KG1 (cell line): ENCODE measurements at regions not wholly inside any gene's neighbourhood (a gene's known extent, or its start where the extent isn't known, plus 50 kb on each side); places are given as distances from the start of the nearest gene placed in this dataset.
"Not testable (repeated sequence)": the region's sequence is repeated elsewhere in the genome, so short reads cannot be mapped to it uniquely, and the experiment has no call there.

Experiments used
- DNase-seq: peaks from one replicate; lab custom pipeline; 2025; lab: John Stamatoyannopoulos, UW

DNA sequence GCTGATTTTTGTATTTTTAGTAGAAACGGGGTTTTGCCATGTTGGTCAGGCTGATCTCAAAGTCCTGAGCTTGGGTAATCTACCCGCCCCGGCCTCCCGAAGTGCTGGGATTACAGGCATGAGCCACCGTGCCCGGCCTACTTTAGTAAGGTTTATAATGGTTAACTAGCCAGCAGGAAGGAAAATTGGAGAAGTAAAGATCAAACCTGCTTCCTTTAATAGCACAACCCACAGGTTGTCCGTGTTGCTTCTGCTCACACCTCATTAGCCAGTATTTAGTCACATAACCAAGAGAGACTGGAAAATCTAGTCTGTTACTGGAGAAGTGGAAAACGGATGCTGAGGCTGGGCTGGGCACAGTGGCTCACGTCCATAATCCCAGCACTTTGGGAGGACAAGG, 51.9 kb upstream of the TBL1XR1 start:
- DNase-seq = no peak

DNA sequence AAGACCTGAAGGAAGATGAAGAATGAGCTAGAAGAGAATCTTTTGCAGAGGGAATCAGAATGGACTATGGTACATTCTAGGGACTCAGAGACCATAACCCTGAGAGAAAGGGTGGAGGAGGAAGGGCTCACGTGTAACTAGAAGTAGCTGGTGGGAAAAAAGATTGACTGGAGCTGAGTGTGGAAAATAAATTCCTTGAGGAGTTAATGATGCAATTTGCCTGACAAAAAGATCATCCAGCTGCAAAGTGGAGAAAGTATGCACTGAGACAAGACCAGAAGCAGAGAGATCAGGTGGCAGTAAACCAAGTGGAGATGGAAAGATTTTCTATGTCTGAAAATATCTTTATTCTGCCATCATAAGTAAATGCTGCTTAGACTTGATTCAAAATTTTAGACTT, 52.9 kb upstream of the TBL1XR1 start:
- no peak for DNase-seq

DNA sequence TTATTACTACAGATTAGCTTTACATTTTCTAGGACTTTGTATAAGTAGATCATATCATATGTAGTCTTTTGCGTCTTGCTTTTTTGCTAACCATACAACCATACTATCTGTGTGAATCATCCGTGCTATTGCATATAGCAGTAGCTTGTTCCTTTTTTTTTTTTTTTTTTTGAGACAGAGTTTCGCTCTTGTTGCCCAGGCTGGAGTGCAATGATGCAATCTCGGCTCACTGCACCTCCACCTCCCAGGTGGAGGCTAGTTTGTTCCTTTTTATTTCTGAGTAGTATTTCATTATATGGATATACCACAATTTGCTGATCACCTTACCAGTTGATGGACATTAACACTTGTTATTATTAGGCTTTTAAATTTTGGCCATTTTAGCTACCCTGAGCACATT, 54.5 kb upstream of the TBL1XR1 start:
- DNase-seq = no peak

DNA sequence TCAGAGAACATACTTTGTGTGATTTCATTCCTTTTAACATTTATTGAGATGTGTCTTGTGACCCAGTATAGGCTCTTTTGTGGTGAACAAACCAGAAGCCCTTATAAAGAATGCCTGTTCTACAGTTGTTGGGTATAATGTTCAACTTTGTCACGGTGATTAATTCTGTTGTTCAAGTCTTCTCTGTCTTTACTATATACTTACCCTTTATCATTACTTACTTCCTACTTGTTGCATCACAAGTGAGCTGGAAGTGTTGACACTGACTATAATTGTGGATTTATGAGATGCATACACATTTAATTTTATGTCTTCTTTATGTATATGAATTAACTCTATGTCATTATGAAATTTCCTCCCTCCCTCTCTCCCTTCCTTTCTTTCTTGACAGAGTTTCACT, 59.7 kb upstream of the TBL1XR1 start:
- DNase-seq = no peak

DNA sequence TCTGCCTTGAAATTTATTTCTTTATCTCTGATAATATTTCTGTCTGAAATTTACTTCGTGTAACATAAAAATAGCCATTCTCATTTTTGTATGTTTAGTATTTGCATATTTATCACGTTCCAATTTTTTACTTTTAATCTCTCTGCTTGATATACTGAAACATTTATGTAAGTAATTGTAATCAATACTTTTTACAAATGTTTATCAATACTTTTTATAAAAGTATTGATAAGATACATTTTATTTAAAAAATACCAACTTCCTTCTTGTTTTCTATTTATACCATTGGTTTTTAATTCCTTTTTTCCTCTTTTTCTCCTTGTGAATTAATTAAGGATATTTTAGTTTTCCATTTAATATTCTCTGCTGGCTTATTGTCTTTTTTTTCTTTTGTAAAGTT, 60.3 kb upstream of the TBL1XR1 start:
- DNase-seq = no peak

DNA sequence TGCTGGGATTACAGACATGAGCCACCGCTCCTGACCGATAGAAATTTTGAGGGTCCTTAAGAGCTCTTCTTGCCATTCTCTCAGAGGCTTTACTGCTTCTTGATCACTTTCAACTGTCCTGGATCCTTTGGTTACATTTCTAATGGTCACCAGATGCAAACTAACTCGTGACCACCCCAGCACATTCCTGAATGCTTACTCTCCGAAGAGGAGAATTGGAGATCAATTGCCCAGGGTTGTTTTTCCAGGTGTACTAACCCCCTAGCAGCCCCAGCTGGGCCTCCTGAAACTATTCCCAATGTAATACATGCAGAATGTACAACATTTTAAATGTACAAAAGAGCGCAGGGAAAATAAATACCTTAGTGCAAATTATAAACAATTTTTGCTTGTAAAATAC, 65.1 kb upstream of the TBL1XR1 start:
- no peak for DNase-seq

DNA sequence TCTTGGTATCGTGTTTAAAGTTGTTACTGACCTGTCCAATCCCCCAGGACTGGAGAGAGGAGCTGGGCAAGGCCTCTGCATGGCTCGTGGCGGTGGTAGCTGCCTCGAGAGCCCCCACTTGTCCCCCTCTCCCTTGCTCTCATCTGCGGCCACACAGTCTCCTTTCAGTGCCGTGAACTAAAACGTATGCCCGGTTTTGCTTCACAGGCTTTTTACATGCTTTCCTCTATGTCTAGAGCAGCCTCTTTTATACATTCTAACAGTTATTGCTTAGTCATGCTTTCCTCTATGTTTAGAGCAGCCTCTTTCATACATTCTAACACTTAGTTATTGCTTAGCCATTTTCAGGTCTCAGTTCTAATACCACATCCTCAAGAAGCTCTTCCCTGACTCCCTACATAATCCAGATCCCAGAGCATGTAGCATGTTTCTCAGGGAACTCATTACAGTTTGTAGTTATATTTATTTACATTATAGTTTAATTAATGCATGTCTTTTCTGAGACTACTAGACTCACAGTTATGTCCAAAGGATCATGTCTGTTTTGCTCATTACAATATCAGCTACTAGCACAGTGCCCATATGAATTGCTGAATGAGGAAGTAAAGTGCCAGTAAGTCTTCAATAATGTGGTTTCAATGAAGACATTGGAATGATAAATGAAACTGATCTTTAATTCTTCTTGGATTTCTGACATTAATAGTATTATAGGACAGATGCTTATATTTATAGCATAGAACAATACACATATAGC, 66.5 kb upstream of the TBL1XR1 start:
- no peak for DNase-seq

DNA sequence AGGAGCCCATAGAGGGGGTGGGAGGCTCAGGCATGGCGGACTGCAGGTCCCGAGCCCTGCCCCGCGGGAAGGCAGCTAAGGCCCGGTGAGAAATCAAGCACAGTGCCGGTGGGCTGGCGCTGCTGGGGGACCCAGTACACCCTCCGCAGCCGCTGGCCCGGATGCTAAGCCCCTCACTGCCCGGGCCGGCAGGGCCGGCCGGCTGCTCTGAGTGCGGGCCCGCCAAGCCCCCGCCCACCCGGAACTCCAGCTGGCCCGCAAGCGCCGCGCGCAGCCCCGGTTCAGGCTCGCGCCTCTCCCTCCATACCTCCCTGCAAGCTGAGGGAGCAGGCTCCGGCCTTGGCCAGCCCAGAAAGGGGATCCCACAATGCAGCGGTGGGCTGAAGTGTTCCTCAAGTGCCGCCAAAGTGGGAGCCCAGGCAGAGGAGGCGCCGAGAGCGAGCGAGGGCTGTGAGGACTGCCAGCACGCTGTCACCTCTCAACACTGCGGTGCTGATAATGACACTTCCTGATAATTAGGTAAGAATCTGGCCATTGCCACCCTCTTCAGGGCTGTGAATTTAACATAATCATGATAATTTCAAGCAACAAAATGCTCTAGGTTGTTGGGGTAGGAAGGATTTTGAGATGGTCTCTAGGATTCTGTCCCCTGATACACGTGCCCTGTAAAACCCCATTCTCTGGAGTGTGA, 74.7 kb upstream of the TBL1XR1 start:
- DNase-seq = not testable (repeated sequence)

DNA sequence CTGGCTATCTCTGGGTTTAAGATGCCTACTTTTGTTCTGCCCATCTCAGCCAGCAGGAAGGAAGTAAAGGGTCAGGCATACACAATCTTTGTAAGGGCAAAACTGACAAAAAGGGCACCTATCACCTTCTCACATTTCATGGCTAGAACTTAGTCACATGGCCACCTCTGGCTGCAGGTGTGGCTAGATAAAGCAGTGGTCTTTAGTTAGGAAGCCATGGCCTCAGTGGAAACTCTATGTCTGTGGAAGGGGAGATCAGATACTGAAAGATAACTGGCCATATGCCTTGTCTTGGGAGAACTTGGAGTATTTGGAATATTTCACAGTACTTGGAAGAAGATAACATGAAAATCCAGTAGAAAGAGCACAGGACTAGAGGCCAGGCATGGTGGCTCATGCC, 80.7 kb upstream of the TBL1XR1 start:
- DNase-seq = no peak

DNA sequence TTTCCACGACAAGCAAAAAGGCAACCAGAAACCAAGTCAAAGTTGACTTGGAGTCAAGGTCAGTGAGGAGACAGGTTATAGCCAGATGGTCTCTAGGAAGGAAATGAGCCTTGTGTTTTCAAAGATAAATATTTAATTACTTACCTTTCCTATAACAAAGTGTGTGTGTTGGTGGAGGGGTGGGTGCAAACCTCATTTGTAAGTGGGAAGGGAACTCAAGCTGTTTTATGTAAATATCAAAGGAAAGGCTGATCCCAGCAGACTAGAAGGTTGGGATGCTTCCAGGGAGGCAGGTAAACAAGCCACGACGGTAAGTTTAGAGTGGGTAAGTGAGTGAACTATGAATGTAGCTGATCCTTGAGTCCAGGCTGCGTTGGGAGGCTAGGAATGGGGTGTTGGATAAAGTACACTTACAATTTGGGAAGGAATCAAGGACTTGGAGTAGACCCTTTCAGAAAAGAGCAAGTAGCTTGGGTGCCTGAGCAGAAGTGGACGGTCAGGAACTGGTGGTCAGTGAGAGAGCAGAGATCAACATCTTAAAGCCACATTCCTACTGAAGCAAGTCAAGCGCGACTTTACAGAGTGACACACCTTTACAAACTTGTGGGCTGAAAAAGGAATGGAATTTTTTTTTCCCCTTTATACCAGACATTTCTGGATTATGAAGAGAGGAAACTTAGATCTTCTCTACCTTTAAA, 82.0 kb upstream of the TBL1XR1 start:
- DNase-seq = no peak

DNA sequence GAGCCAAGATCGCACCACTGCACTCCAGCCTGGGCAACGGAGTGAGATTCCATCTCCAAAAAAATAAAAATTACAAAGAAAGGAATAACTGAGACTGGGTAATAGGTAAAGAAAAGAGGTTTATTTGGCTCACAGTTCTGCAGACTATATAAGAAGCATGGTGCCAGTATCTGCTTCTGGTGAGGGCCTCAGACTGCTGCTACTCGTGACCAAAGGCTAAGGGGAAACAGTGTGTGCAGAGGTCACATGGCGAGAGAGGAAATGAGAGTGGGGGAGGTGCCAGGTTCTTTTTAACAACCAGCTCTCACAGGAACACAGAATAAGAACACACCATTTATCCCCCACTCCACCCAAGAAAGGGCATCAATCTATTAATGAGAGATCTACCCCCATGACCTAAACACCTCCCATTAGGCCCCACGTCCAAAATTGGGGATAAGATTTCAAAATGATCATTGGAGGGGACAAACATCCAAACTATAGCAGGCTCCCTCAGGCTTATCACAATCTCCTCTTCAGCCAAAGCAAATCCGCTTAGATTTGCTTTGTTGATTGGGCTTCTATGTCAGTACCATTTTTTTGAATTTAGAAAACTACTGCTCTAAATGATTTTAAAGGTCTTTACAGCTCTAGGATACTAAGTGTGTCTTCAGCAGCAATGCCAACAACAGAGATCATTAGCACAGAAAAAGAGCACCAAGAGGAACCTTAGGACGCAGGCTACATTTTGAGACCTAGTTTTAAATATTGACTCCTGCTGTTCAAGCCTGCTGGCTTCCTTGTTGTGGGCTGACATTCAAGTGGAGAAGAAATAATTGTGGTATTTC, 84.2 kb upstream of the TBL1XR1 start:
- DNase-seq = no peak

DNA sequence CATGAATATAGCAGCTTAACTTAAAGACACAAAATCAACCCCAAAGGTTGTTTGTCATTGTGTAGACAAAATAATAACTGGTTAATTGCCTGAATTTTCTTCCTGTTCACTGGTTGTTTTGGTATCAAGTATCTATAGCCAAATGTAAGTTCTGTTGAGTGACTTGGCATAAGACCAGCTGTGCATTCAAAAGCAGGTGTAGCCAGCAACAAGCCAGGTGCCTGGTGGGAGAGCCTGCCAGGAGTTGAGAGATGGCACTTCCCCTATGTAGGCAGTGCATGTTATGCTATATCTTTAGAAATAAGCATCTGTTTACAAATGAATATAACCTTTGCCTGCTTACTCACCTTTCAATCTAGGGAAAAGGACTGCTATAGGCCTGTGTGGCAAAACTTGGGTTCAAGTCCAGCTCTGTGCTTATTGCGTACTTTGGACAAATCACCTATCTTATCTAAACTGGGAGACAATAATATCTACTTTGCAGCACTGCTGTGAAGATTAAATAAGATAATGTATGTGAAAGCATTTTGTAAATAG, 84.9 kb upstream of the TBL1XR1 start:
- DNase-seq = no peak

DNA sequence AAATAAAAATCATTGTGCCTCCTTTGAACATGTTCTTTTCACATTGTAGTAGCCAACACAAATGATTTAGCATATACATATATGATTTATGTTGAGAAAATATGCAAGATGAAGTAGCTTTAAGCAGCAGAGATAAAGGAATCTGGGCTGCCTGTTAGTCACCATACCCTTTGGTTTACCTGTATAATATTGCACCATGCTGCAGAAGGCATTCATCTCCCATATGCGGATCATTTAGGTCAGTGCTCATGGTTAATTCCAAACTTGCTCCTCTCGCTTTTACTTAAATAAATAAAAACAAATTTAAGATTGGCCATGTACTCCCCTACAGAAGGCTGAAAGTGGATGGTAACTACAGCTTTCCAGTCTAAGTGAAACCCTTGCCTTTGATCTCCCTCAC, 86.7 kb upstream of the TBL1XR1 start:
- DNase-seq = no peak

DNA sequence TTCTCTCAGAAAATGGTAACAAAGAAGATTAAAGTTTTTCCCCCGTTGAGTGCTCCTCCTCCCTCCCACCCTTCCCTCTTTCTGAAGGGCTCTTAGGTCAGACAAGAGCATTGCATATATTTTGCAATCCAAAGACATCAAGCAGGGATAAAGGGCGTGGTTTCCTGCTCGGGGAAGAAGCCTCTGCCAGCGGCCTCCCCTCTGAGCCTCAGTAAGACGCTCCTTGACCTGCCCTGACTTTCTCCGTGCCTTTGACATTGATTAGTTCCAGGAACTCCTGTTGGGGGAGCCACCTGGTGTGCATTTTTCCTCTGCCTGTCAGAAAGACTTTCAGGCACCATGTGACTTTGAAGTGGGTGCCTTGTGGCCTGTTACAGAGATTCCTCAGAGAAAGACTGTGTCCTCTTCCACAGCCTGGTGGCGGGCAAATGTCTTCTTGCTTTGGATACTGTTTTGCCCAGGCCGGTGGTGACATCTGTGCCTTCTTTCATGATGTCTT, 87.2 kb upstream of the TBL1XR1 start:
- DNase-seq = no peak

DNA sequence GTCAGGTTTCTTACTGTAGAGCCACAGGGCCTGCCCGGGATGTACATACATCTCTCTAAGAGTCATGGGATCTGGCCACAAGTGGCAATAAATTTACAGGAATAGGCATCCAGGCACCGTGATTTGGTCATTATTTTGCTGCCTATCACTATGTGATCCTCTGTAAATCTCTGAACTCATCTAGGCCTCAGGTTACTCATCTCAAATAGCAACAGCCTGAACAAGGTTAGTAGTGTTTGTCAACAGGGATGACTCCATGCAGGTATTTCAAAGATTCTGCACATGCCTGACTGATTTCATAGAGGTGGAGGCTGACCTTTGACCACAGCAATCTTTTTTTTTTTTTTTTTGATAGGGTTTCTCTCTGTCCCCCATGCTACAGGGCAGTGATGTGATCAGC, 88.8 kb upstream of the TBL1XR1 start:
- no peak for DNase-seq

DNA sequence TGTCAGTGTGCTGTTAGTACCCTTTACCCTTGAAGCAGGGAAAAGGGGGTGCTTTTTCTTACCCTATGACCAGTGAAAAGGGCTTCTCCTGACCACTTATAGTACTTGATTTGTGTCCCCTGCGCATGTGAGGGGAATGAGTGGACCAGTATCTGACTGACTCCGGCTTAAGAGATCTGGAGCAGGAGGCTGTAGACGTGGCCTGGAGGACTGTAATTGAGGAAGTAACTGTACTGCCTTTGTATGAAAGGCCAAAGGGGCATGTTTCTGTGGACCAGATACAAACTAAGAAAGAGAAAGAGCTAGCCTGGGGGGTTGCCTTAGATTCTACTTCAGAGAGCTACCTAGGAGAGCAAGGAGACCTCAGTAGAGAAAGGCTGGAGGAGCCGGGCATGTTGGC, 89.9 kb upstream of the TBL1XR1 start:
- DNase-seq = no peak

DNA sequence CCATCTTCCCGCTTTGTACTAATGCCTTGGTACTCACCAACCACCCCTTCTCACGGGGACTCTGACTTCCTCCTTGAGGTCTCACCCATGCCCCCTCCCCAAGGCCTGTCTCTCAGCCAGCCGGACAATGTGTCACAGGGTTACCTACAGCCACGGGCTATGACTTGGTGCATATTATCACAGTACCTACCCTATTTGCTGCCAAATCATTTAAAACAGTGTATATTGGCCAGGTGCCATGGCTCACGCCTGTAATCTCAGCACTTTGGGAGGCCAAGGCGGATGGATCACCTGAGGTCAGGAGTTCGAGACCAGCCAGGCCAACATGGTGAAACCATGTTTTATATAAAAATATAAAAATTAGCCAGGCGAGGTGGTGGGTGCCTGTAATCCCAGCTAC, 93.4 kb upstream of the TBL1XR1 start:
- DNase-seq = no peak

DNA sequence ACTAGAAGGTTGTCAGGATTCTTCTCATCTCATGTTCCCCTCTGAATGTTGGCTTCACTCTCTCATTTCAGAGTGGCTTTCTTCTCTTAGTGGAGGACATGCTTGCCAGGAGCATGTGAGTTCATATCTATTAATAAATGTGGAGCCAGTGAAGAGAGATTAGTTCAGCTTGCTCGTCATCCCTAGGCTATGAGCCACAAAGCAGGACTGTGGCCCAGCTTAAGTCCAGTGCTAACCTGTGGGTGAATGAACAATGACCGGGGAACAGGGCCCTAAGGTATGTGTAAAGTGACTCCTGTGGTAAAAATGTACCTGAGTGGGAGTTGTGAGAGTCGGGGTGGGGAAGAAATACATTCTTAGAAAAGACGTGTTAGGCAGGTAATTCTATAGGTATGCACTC, 96.9 kb upstream of the TBL1XR1 start:
- no peak for DNase-seq

DNA sequence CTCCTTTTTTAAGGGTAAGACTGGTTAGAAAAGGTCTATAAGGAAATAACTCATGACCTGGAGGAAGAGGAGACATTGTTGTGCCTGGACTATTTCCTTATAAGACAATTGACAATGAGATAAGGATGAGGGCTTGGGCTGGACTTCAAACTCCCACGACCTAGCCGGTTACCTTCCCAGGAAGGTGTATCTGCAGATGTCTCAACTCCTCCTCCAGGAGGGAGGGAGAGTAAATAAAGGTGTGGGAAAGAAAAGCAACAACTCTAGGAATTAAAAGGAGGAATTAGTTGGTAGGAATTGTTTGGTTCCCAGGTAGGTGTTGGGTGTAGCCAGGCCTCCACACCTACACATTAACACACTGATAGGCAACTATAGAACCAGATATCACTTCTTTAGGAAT, 97.8 kb upstream of the TBL1XR1 start:
- DNase-seq = no peak

DNA sequence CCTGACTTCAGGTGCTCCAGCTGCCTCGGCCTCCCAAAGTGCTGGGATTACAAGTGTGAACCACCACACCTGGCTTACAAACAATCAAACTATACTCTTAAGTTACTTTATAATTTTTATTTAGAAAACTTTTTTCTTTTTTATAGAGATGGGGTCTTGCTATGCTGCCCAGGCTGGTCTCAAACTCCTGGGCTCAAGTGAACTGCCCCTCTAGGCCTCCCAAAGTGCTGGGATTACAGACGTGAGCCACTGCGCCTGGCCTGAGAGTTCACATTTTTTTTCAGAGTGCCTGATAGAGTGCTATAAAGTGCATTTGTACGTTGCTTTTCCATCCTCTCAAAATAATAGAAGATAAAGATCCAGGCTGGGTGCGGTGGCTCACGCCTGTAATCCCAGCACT, 102.0 kb upstream of the TBL1XR1 start:
- DNase-seq = no peak

DNA sequence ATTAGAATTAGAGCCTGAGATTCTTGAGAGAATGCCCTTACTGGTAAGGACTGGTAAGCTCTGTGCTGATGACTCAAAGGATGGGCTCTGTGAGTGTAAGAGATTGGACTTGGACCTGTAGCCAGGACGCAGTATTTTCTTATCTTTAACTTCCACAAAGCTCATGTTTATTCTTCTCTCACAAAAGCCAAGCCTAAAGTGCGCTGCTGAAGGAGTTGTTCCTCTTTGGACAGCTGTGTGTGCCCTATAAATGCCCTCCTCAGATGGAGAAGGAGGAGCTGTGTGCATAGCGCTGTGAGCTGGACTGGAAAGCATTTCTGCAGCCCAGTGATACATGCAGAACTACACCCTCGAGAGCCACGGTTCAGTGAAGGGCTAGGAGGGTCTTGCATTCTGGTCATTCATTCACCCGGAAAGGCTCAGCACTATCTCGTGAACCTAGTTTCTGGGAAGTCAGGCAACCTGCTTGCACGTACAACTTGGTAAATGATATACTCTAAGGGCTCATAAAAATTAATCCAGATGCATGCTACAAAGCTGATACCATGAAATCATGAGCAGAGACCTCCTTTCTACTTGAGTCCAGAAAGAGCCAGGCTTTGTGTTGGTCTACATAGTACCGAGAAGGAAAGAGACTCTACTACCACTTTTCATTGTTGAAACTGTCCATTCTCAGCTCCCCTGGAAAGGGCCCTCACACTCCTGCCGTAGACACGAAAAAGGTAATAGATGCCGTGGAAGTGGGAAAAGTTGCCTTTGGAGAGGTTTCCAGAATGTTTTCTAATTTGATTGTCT, 103.0 kb upstream of the TBL1XR1 start:
- DNase-seq = no peak
